GM23248 (cell line): ENCODE measurements at regions not wholly inside any gene's neighbourhood (a gene's known extent, or its start where the extent isn't known, plus 50 kb on each side); places are given as distances from the start of the nearest gene placed in this dataset.

Experiments
- EZH2 ChIP-seq: fragments of 200-600 bp; sonication (generic); IDR thresholded peaks from 2 replicates; pipeline ENCODE4 v1.6.1; 2018; ENCODE audit warnings: antibody characterized with exemption, mild to moderate bottlenecking; ENCODE audit not compliant: insufficient read depth, poor library complexity, severe bottlenecking
- EZH2phosphoT487 ChIP-seq: fragments of 200-600 bp; sonication (generic); IDR thresholded peaks from 2 replicates; pipeline ENCODE4 v1.6.1; 2018; ENCODE audit warnings: antibody characterized with exemption, moderate library complexity, mild to moderate bottlenecking, low read depth; ENCODE audit not compliant: insufficient read depth

- TF ChIP-seq EZH2 (no peak), EZH2phosphoT487 (no peak)
Observed at GRCh38 chr1:239170828-239171227, 215.5 kb upstream of the CHRM3 start.
